ENCODE measurements at regions not wholly inside any gene's neighbourhood (a gene's known extent, or its start where the extent isn't known, plus 50 kb on each side); places are given as distances from the start of the nearest gene placed in this dataset.
"Not testable (repeated sequence)": the region's sequence is repeated elsewhere in the genome, so short reads cannot be mapped to it uniquely, and the experiment has no call there.

GRCh38 chrX:67213686-67214085 is 330.1 kb upstream of the AR start:
- DNase-seq (ENCODE audit: low read depth); H3K4me3 ChIP-seq (ENCODE audit: control insufficient read depth, low read depth, low read length): not testable (repeated sequence)

- DNase-seq (ENCODE audit: low read depth) = no peak
- no peak overlapping the region for H3K4me3 ChIP-seq (ENCODE audit: control insufficient read depth, low read depth, low read length)
- no peak for TF ChIP-seq CTCF (conservative IDR thresholded peaks at IDR 0.05; ENCODE audit: control insufficient read depth, insufficient read depth, low read depth, low read length)
These were observed 335.9 kb upstream of the AR start for GRCh38 chrX:67207912-67208311.

- no peak for DNase-seq (ENCODE audit: low read depth)
- TF ChIP-seq CTCF (conservative IDR thresholded peaks at IDR 0.05; ENCODE audit: control insufficient read depth, insufficient read depth, low read depth, low read length) = no peak
- no peak overlapping the region for H3K4me3 ChIP-seq (ENCODE audit: control insufficient read depth, low read depth, low read length)
These were observed 384.4 kb upstream of the AR start for GRCh38 chrX:67159437-67159836.

- H3K4me3 ChIP-seq (ENCODE audit: control insufficient read depth, low read depth, low read length) = no peak overlapping the region
- DNase-seq (ENCODE audit: low read depth) = no peak
- no peak for TF ChIP-seq CTCF (conservative IDR thresholded peaks at IDR 0.05; ENCODE audit: control insufficient read depth, insufficient read depth, low read depth, low read length)
These were observed 429.2 kb upstream of the AR start for GRCh38 chrX:67114635-67115034.

- no peak for DNase-seq (ENCODE audit: low read depth)
- TF ChIP-seq CTCF (conservative IDR thresholded peaks at IDR 0.05; ENCODE audit: control insufficient read depth, insufficient read depth, low read depth, low read length) = no peak
These were observed 438.1 kb upstream of the AR start for GRCh38 chrX:67105758-67106116.

GRCh38 chrX:67104982-67105757 is 438.7 kb upstream of the AR start:
- TF ChIP-seq CTCF (conservative IDR thresholded peaks at IDR 0.05; ENCODE audit: control insufficient read depth, insufficient read depth, low read depth, low read length) = no peak
- H3K4me3 ChIP-seq (ENCODE audit: control insufficient read depth, low read depth, low read length) = no peak overlapping the region
- no peak for DNase-seq (ENCODE audit: low read depth)

More at GRCh38 chrX:67105758-67106116, 438.1 kb upstream of the AR start:
- H3K4me3 ChIP-seq (ENCODE audit: control insufficient read depth, low read depth, low read length) = no peak overlapping the region

- no peak overlapping the region for H3K4me3 ChIP-seq (ENCODE audit: control insufficient read depth, low read depth, low read length)
- TF ChIP-seq CTCF (conservative IDR thresholded peaks at IDR 0.05; ENCODE audit: control insufficient read depth, insufficient read depth, low read depth, low read length) = no peak
- no peak for DNase-seq (ENCODE audit: low read depth)
These were observed 443.6 kb upstream of the AR start for GRCh38 chrX:67100031-67100884.
